Lower lobe of right lung (tissue), 2 donors: ENCODE measurements at regions not wholly inside any gene's neighbourhood (a gene's known extent, or its start where the extent isn't known, plus 50 kb on each side); places are given as distances from the start of the nearest gene placed in this dataset.

Experiments used
- ATAC-seq, 2 donors: fragments of 200-7000 bp; cut with Tn5 transposase; one replicate each; pipeline ENCODE4 v1.9.1; 2020 to 2022; ENCODE audit warnings: mild to moderate bottlenecking in 2 of 2, moderate library complexity in 2 of 2
- DNase-seq: peaks from one replicate; pipeline ENCODE4 v3.0.0-alpha.2; 2020
- H3K27ac ChIP-seq: fragments of 200-600 bp; one replicate; pipeline ENCODE4 v1.8.0; 2022
- H3K27me3 ChIP-seq: fragments of 200-600 bp; one replicate; pipeline ENCODE4 v1.8.0; 2022; ENCODE audit warnings: low read depth
- H3K36me3 ChIP-seq: fragments of 200-600 bp; one replicate; pipeline ENCODE4 v1.8.0; 2022; ENCODE audit warnings: mild to moderate bottlenecking
- H3K4me1 ChIP-seq: fragments of 200-600 bp; one replicate; pipeline ENCODE4 v1.8.0; 2022
- H3K4me3 ChIP-seq: fragments of 200-600 bp; one replicate; pipeline ENCODE4 v1.8.0; 2022; ENCODE audit warnings: mild to moderate bottlenecking
- H3K9me3 ChIP-seq: fragments of 200-600 bp; one replicate; pipeline ENCODE4 v1.8.0; 2022
- intact Hi-C: fragments of 100-400 bp; cut with DNase I; formaldehyde crosslinking; loops from one replicate; pipeline ENCODE4 v1.11.0; 2022
- TF ChIP-seq, protein P1 (sequence below): fragments of 200-600 bp; IDR thresholded peaks from one replicate; pipeline ENCODE4 v1.8.0; 2022; ENCODE audit warnings: antibody characterized with exemption, mild to moderate bottlenecking
- donor health status: DM: no; HTN: yes; CAD: no; lungs with severe emphysema.

DNA sequence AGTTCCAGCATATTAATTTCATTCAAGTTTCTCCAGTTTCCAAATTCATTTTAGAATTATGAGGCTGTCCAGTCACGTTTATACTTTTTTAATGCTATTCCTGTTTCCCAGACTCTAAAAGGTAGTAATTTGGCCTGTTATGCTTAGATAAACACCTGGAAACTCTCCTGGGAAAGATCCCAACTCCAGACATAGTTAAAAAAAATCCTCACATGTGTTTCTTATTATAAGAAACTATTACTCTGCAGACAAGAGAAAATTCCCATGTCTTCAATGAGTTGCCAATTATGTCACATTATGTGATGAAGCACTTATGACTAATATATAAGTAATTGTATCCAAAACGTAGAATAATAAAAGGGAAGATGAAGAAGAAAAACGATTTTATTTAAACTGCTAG is 137.1 kb upstream of the TMC3 start:
- TF ChIP-seq, protein P1, sequence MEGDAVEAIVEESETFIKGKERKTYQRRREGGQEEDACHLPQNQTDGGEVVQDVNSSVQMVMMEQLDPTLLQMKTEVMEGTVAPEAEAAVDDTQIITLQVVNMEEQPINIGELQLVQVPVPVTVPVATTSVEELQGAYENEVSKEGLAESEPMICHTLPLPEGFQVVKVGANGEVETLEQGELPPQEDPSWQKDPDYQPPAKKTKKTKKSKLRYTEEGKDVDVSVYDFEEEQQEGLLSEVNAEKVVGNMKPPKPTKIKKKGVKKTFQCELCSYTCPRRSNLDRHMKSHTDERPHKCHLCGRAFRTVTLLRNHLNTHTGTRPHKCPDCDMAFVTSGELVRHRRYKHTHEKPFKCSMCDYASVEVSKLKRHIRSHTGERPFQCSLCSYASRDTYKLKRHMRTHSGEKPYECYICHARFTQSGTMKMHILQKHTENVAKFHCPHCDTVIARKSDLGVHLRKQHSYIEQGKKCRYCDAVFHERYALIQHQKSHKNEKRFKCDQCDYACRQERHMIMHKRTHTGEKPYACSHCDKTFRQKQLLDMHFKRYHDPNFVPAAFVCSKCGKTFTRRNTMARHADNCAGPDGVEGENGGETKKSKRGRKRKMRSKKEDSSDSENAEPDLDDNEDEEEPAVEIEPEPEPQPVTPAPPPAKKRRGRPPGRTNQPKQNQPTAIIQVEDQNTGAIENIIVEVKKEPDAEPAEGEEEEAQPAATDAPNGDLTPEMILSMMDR = no peak
- DNase-seq (no peak), ATAC-seq (no peak)
- no peaks in the 10 kb centered on the region for H3K9me3 ChIP-seq
- no peaks in the 10 kb centered on the region for H3K36me3 ChIP-seq
- H3K4me3 ChIP-seq = no peak overlapping the region
- H3K27me3 ChIP-seq = no peaks in the 10 kb centered on the region
- no peaks in the 10 kb centered on the region for H3K4me1 ChIP-seq
- no peak overlapping the region for H3K27ac ChIP-seq
- intact Hi-C loops = no loop called here

- no peaks in the 10 kb centered on the region for H3K36me3 ChIP-seq
- no peaks in the 10 kb centered on the region for H3K9me3 ChIP-seq
- TF ChIP-seq, protein P1 = no peak
- H3K4me3 ChIP-seq = no peak overlapping the region
- intact Hi-C loops = no loop called here
- no peaks in the 10 kb centered on the region for H3K4me1 ChIP-seq
- DNase-seq = no peak
- H3K27me3 ChIP-seq = no peaks in the 10 kb centered on the region
- ATAC-seq = no peak
- no peak overlapping the region for H3K27ac ChIP-seq
Observed at GRCh38 chr15:81507831-81508230, 133.8 kb upstream of the TMC3 start.

GRCh38 chr15:81506936-81507335 is 132.9 kb upstream of the TMC3 start:
- no peaks in the 10 kb centered on the region for H3K36me3 ChIP-seq
- no peak overlapping the region for H3K4me3 ChIP-seq
- DNase-seq = no peak
- H3K27ac ChIP-seq = no peak overlapping the region
- no peaks in the 10 kb centered on the region for H3K9me3 ChIP-seq
- intact Hi-C loops = no loop called here
- peaks cover under 1% of the 10 kb centered on the region for H3K27me3 ChIP-seq
- TF ChIP-seq, protein P1 = no peak
- no peaks in the 10 kb centered on the region for H3K4me1 ChIP-seq
- no peak for ATAC-seq

GRCh38 chr15:81506071-81506470 is 132.1 kb upstream of the TMC3 start:
- Histone ChIP-seq H3K9me3 (no peaks in the 10 kb centered on the region), H3K4me1 (no peaks in the 10 kb centered on the region), H3K27me3 (peaks cover 4% of the 10 kb centered on the region), H3K4me3 (no peak overlapping the region), H3K27ac (no peak overlapping the region), H3K36me3 (no peaks in the 10 kb centered on the region)
- intact Hi-C loops = no loop called here
- TF ChIP-seq, protein P1 = no peak
- DNase-seq (no peak), ATAC-seq (no peak)

- Histone ChIP-seq H3K9me3 (no peaks in the 10 kb centered on the region), H3K36me3 (no peaks in the 10 kb centered on the region), H3K4me1 (no peaks in the 10 kb centered on the region), H3K27ac (no peak overlapping the region), H3K27me3 (peaks cover 4% of the 10 kb centered on the region), H3K4me3 (no peak overlapping the region)
- DNase-seq (no peak), ATAC-seq (no peak)
- intact Hi-C loops = no loop called here
- TF ChIP-seq, protein P1 = no peak
Observed at GRCh38 chr15:81504170-81504905, 130.3 kb upstream of the TMC3 start.
